Choroid plexus epithelial cell (primary cell): ENCODE measurements at regions not wholly inside any gene's neighbourhood (a gene's known extent, or its start where the extent isn't known, plus 50 kb on each side); places are given as distances from the start of the nearest gene placed in this dataset.
"Not testable (repeated sequence)": the region's sequence is repeated elsewhere in the genome, so short reads cannot be mapped to it uniquely, and the experiment has no call there.

ENCODE experiments used
- DNase-seq: peaks from one replicate; pipeline ENCODE4 v3.0.0-alpha.2; 2010; ENCODE audit warnings: low read depth
- H3K4me3 ChIP-seq: 2 replicates; pipeline ENCODE4 v1.5.1; 2011; ENCODE audit warnings: low read depth, mild to moderate bottlenecking, control low read depth, low read length, moderate library complexity
- CTCF ChIP-seq: conservative IDR thresholded peaks from 2 replicates; pipeline ENCODE4 v1.5.1; 2011; ENCODE audit warnings: low read depth, mild to moderate bottlenecking, control low read depth, inconsistent platforms, low read length, moderate library complexity

- DNase-seq: no peak
- no peak overlapping the region for H3K4me3 ChIP-seq
- TF ChIP-seq CTCF: no peak
Observed at GRCh38 chr4:30553151-30553550, 167.0 kb upstream of the PCDH7 start.

- no peak overlapping the region for H3K4me3 ChIP-seq
- DNase-seq: peak; percentile 5
- TF ChIP-seq CTCF: no peak
Observed at GRCh38 chr4:30553706-30554105, 166.5 kb upstream of the PCDH7 start.

- no peak for DNase-seq
- no peak for TF ChIP-seq CTCF
- H3K4me3 ChIP-seq: no peak overlapping the region
Observed at GRCh38 chr4:30555775-30556174, 164.4 kb upstream of the PCDH7 start.

GRCh38 chr4:30559481-30559880 is 160.7 kb upstream of the PCDH7 start:
- H3K4me3 ChIP-seq: no peak overlapping the region
- no peak for TF ChIP-seq CTCF
- DNase-seq: no peak

- no peak for TF ChIP-seq CTCF
- no peak overlapping the region for H3K4me3 ChIP-seq
- DNase-seq: no peak
Observed at GRCh38 chr4:30586850-30587249, 133.3 kb upstream of the PCDH7 start.

GRCh38 chr4:30589669-30590068 is 130.5 kb upstream of the PCDH7 start:
- not testable (repeated sequence) for DNase-seq, H3K4me3 ChIP-seq

GRCh38 chr4:30600246-30601017 is 119.7 kb upstream of the PCDH7 start:
- peak; percentile 17 for DNase-seq
- TF ChIP-seq CTCF: no peak
- H3K4me3 ChIP-seq: no peak overlapping the region
